ENCODE measurements at regions not wholly inside any gene's neighbourhood (a gene's known extent, or its start where the extent isn't known, plus 50 kb on each side); places are given as distances from the start of the nearest gene placed in this dataset.
"Not testable (repeated sequence)": the region's sequence is repeated elsewhere in the genome, so short reads cannot be mapped to it uniquely, and the experiment has no call there.

GRCh38 chr7:69328516-69328915 lies 269.8 kb upstream of the AUTS2 start:
- DNase-seq: no peak

GRCh38 chr7:69334701-69335100 lies 263.6 kb upstream of the AUTS2 start:
- no peak for DNase-seq

- no peak for DNase-seq
These were observed 262.9 kb upstream of the AUTS2 start for GRCh38 chr7:69335331-69335730.

- DNase-seq: no peak
These were observed 261.3 kb upstream of the AUTS2 start for GRCh38 chr7:69336976-69337375.

GRCh38 chr7:69338144-69338543 lies 260.1 kb upstream of the AUTS2 start:
- DNase-seq: no peak

GRCh38 chr7:69341288-69341687 lies 257.0 kb upstream of the AUTS2 start:
- DNase-seq: no peak

GRCh38 chr7:69342154-69342884 lies 256.0 kb upstream of the AUTS2 start:
- DNase-seq: no peak

GRCh38 chr7:69349291-69349690 lies 249.0 kb upstream of the AUTS2 start:
- DNase-seq: peak; percentile 80

GRCh38 chr7:69358163-69358821 lies 240.0 kb upstream of the AUTS2 start:
- DNase-seq: no peak

GRCh38 chr7:69359003-69359700 lies 239.1 kb upstream of the AUTS2 start:
- no peak for DNase-seq

- DNase-seq: no peak
These were observed 237.4 kb upstream of the AUTS2 start for GRCh38 chr7:69360913-69361312.

GRCh38 chr7:69363136-69363535 lies 235.1 kb upstream of the AUTS2 start:
- DNase-seq: no peak

GRCh38 chr7:69364813-69365643 lies 233.2 kb upstream of the AUTS2 start:
- peak; percentile 80 for DNase-seq

GRCh38 chr7:69365651-69366192 lies 232.6 kb upstream of the AUTS2 start:
- DNase-seq: peak; percentile 85

- no peak for DNase-seq
These were observed 230.5 kb upstream of the AUTS2 start for GRCh38 chr7:69367780-69368179.

GRCh38 chr7:69373171-69374043 lies 224.9 kb upstream of the AUTS2 start:
- no peak for DNase-seq

- no peak for DNase-seq
These were observed 224.2 kb upstream of the AUTS2 start for GRCh38 chr7:69374044-69374425.

GRCh38 chr7:69377191-69377590 lies 221.1 kb upstream of the AUTS2 start:
- DNase-seq: no peak

- no peak for DNase-seq
These were observed 209.7 kb upstream of the AUTS2 start for GRCh38 chr7:69388452-69389137.

- no peak for DNase-seq
These were observed 209.1 kb upstream of the AUTS2 start for GRCh38 chr7:69389216-69389615.

- DNase-seq: not testable (repeated sequence)
These were observed 204.4 kb upstream of the AUTS2 start for GRCh38 chr7:69393912-69394311.
